Activated CD8-positive, alpha-beta memory T cell treated with anti-CD3 and anti-CD28 coated beads for 24 hours (primary cell): ENCODE measurements at regions not wholly inside any gene's neighbourhood (a gene's known extent, or its start where the extent isn't known, plus 50 kb on each side); places are given as distances from the start of the nearest gene placed in this dataset.
"Not testable (repeated sequence)": the region's sequence is repeated elsewhere in the genome, so short reads cannot be mapped to it uniquely, and the experiment has no call there.

Experiments
- DNase-seq: peaks from one replicate; pipeline ENCODE4 v3.0.0-alpha.2; 2020

DNA sequence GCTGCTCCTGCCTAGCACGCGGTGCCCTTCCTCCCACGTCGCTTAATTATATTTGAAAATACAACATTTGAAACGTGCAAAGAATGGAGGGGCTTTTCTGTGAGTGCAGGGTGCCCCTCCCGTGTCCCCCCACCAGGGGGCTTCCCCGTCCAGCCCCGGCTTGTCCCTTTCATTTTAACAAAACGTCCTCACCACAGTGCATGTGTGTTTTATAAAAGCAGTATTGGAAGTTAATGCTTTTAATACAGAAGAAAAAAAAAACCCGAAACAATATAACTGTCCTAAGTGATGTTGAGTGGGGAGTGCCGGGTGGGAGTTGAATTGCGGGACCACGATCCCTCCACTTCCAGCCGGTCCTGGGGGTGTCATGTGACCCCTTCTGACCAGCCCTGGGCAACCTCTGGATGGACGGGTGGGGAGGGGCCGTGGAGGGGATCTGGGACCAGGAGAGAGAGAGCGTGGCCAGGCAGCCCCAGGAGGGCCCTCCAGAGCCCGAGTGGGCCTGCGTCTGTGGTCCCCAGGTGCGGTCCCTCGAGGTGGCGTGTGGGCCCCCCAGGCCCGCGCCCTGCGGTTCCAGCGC lies 155.3 kb downstream of the TMEM121 start:
- peak; percentile 57 for DNase-seq

- peak; percentile 44 for DNase-seq
Measured at GRCh38 chr14:105682442-105682841, 156.1 kb downstream of the TMEM121 start.

- DNase-seq, result peak; percentile 54
Measured at GRCh38 chr14:105682956-105683570, 156.7 kb downstream of the TMEM121 start.

DNA sequence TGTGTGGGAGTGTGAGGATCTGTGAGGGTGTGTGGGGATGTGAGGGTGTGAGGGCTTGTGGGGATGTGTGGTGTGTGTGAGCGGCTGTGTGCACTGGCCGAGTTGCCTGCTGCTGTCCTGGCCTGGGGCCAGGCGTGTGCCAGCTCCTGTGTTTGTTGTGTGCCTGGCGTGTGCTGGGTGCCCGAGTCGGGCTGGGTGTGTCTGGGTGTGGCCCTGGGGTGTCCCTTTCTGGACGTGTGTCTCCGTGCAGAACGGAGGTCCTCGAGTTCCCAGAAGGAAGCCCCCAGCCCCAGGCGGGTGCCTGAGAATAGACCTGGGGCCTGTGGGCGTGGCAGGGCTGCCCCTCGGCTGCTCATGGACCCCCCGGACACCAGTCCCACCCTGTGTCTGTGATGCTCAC lies 157.7 kb downstream of the TMEM121 start:
- DNase-seq, result peak; percentile 21

GRCh38 chr14:105684597-105684996 lies 158.2 kb downstream of the TMEM121 start:
- DNase-seq, result peak; percentile 47

GRCh38 chr14:105685003-105685402 lies 158.6 kb downstream of the TMEM121 start:
- DNase-seq, result no peak

DNA sequence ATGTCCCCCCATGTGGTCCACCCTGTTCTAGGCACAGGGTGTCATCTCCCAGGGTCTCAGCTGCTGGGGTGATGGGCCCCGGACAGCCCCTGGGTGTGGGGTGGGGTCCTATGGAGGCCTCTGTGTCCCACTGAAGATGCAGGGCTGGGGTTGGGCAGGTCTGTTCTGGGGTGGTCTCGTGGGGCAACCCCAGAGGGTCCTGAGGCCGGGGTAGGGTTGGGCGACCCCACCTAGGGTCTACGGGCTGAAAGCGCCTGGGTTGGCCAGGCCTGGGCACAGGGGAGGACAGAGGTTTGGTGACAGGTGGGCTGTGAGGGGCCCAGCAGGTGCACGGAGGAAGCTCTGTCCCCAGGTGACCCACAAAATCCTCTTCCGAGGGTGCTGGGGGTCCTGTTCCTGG lies 159.2 kb downstream of the TMEM121 start:
- DNase-seq, result not testable (repeated sequence)

DNA sequence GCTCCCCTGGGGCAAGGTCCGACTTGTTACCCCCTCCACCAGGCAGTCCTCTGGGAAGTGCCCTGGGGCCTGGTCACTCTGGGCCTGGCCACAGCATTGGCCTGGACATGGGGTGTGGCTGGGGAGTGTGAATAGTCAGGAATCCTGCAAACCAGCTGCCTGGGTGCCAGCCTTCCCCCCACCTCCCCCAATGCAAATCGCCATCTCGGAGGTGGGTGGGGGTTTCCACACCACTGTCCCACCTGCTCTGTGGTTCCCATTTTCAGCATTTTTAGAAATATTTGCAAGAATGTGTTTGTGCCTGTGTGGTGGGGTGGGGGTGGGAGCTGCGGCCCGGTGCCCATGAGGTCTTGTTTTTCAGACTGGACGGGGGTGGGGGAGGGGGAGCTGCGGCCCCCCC lies 159.7 kb downstream of the TMEM121 start:
- DNase-seq, result not testable (repeated sequence)

GRCh38 chr14:105686462-105687170 lies 160.2 kb downstream of the TMEM121 start:
- DNase-seq, result peak; percentile 4

GRCh38 chr14:105687171-105688022 lies 161.0 kb downstream of the TMEM121 start:
- peak; percentile 49 for DNase-seq

GRCh38 chr14:105688023-105688351 lies 161.6 kb downstream of the TMEM121 start:
- DNase-seq, result peak; percentile 53

DNA sequence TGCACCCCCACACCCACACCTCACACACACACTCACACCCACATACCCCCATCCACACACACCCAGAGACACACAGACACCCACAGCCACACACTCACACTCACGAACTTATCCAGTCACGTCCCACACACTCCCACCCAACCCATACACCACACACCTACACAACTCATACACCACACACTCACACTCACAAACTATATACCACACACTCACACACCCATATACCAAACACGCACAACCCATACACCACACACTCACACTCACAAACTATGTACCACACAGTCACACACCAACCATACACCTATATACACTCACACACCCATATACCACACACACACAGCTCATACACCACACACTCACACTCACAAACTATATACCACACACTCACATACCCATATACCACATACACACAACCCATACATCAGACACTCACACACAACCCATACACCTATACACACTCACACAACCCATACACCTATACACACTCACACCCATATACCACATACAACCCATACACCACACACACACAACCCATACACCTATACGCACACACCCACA lies 162.4 kb downstream of the TMEM121 start:
- DNase-seq, result peak; percentile 5

DNA sequence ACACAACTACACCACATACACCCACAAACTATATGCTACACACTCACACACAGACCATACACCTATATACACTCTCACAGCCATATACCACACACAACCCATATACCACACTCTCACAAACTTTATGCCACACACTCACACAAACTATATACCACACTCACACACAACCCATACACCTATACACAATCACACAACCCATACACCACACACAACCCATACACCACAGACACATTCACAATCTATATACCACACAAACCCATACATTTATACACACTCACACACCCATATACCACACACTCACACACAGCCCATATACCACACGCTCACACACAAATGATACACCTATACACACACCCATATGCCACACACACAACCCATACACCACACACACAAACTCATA lies 163.3 kb downstream of the TMEM121 start:
- DNase-seq, result peak; percentile 17

- DNase-seq, result peak; percentile 19
Measured at GRCh38 chr14:105690671-105691070, 164.3 kb downstream of the TMEM121 start.

DNA sequence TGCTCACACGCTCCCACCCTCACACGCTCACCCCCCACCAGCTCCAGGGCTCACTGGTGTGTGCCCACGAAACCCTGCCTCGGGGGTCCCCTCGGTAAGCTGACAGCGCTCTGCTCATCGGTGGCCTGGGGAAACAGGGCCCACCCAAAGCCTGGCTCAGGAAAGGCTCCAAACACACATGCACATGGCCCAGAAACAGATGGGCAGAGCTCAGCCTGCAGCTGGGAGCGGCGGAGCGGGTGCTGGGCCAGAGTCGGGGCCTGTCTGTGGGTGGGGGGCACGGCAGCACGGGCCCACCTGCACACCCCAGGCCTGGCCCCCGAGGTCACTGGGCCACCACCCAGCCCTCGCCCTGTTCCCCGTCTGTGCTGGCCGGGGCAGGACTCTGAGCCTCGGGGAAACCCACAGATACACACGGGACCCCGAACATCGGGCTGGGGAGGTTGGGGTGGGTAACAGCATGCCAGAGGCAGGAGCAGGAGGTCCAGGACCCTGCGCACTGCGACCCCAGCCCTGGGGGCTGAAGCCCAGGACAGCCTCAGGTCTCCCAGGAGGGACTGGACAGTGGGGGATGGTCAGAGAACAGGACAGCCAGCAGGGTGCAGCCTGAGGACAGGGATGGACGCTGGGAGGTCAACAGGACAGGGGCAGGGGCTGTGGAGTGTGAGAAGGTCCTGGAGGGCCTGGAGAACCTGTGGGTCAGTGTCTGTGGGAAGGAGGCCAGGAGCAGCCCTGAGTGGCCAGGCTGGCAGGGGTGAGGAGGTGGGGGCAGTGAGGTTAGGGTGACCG lies 165.1 kb downstream of the TMEM121 start:
- peak; percentile 40 for DNase-seq

DNA sequence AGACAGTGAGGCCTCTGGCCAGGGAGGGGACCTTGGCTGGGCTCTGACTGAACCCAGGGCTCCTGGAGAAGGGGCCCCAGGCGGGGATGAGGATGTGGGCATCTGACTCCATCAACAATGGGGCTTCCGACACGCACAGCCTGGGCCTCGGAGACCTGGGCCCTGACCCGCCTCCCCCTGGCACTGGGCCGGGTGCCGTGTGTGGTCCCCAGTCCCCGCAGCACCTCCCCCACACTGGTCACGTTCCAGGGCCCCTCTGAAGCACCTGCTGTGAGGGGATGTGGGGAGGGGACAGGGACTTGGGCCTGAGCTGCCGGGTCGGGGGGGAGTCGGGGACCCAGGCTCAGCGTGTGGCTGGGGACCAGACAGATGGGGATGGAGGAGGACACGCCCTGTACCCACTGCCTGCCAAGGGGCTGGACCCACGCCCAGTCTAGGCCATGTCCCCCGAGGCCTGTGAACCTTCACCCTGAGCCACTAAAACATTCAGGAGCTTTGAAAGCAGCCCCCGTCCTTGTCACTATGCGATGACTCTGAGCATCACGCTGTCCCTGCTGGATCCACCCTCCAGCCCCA lies 165.8 kb downstream of the TMEM121 start:
- DNase-seq, result not testable (repeated sequence)

- DNase-seq, result no peak
Measured at GRCh38 chr14:105694961-105695360, 168.6 kb downstream of the TMEM121 start.

- DNase-seq, result not testable (repeated sequence)
Measured at GRCh38 chr14:105696388-105696787, 170.0 kb downstream of the TMEM121 start.

- peak; percentile 37 for DNase-seq
Measured at GRCh38 chr14:105697414-105697813, 171.0 kb downstream of the TMEM121 start.

DNA sequence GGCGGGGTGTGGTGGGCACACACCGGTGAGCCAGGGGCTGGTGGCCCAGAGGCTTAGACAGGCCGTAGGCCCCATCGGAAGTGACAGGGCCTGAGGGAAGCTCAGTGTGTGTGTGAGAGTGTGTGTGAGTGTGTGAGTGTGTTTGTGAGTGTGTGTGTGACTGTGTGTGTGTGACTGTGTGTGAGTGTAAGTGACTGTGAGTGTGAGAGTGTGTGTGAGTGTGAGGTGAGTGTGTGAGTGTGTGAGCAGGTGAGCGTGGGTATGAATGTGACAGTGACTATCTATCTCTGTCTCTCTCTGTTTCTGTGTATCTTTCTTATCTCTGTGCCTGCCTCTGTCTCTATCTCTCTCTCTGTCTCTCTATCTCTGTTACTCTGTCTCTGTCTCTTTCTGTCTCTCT lies 171.6 kb downstream of the TMEM121 start:
- DNase-seq, result peak; percentile 15

- peak; percentile 30 for DNase-seq
Measured at GRCh38 chr14:105698940-105699556, 172.7 kb downstream of the TMEM121 start.
